Jurkat, Clone E6-1 (cell line): ENCODE measurements at regions not wholly inside any gene's neighbourhood (a gene's known extent, or its start where the extent isn't known, plus 50 kb on each side); places are given as distances from the start of the nearest gene placed in this dataset.

Experiments
- DNase-seq: peaks from one replicate; pipeline ENCODE4 v3.0.0-alpha.2; 2011; ENCODE audit warnings: low read depth, low spot score
- H3K4me3 ChIP-seq: 2 replicates; pipeline ENCODE4 v1.5.1; 2011; ENCODE audit warnings: mild to moderate bottlenecking, low read length, control low read depth, moderate library complexity

GRCh38 chr3:124088801-124089200 lies 96.9 kb upstream of the ROPN1 start:
- H3K4me3 ChIP-seq = no peak overlapping the region
- no peak for DNase-seq

DNA sequence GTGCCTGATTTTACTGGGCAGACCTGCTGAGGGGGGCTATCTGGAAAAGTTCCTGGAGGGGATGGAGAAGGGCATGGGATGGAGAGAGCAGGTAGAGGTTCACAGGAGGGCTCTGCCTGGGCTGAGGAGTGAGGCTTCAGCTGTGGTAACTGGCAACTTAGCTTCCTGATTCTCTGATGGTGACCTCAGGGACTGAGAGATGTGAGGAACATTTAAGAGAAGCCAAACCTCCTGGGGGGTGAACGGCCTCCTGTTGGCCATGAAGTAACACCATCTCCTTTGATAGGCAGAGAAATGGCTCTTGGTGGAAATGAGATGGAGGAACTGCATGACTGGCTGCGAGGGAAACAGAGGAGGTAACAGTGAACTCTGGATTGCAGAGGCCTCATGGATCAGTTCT lies 97.3 kb upstream of the ROPN1 start:
- H3K4me3 ChIP-seq = no peak overlapping the region
- DNase-seq = no peak

GRCh38 chr3:124091716-124092115 lies 99.8 kb upstream of the ROPN1 start:
- DNase-seq = no peak
- H3K4me3 ChIP-seq = no peak overlapping the region

GRCh38 chr3:124092811-124093210 lies 100.9 kb upstream of the ROPN1 start:
- H3K4me3 ChIP-seq = no peak overlapping the region
- DNase-seq = peak; percentile 29

- no peak for DNase-seq
- no peak overlapping the region for H3K4me3 ChIP-seq
Measured at GRCh38 chr3:124094496-124094895, 102.6 kb upstream of the ROPN1 start.

- H3K4me3 ChIP-seq = no peak overlapping the region
- DNase-seq = no peak
Measured at GRCh38 chr3:124097362-124098131, 105.6 kb upstream of the ROPN1 start.

DNA sequence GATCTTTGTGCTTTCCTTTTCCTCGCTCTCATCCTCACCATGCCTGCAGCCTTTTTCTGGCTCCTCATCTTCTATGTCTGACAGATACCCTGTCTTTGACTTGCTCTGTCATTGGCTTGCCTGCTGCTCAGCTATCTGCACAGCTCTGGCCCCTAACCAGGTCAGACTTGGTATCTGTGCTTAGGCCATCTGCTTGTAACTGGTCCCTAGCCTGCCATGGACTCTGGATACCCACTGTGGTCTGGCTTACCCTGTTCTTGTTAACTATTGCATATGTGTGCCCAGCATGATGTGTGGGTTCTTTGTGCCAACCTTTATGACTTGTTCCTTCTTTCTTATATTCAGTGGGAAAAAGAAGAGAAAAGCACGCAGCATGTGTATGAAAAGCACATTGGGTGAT lies 109.7 kb upstream of the ROPN1 start:
- no peak for DNase-seq
- H3K4me3 ChIP-seq = no peak overlapping the region

DNA sequence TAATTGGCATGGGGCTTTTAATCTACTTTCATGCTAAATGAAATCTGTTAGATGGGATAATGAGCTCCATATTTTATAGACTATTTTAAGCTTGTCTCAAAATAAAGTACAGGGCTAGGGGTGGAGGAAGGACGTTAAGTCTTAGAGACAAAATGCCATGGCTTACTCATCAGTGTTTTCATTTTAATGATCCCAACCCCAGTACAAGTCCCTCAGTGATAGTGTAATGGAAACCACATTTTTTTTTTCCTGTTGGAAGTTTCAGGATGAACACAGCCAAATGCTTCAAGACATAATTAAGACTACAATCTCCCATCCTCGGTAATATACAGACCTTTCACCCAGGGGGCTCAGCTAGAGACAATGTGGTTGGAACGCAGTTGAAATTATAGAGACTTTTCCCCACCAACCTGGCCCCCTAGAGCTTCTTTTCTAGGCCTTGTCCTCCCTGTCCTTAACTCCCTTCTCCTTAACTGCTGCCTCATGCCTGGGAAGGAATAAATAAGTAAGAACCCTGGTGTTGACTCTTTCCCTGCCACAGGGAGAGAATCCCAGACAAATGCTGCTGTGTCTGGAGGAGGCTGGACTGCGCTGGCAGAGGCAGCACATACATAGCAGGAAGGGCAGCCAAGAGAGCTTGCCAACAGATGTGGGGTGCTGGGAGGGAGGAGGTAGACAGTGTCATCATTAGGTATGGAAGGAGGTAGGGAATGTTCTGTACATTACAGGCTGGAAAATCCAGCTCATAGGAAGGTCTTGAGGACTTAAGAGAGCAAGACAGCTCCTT lies 115.4 kb upstream of the ROPN1 start:
- no peak for DNase-seq
- no peak overlapping the region for H3K4me3 ChIP-seq

- no peak for DNase-seq
- no peak overlapping the region for H3K4me3 ChIP-seq
Measured at GRCh38 chr3:124108446-124108845, 116.5 kb upstream of the ROPN1 start.

GRCh38 chr3:124113485-124113884 lies 121.6 kb upstream of the ROPN1 start:
- DNase-seq = no peak
- H3K4me3 ChIP-seq = no peak overlapping the region

GRCh38 chr3:124115279-124115678 lies 123.4 kb upstream of the ROPN1 start:
- no peak overlapping the region for H3K4me3 ChIP-seq
- DNase-seq = no peak

DNA sequence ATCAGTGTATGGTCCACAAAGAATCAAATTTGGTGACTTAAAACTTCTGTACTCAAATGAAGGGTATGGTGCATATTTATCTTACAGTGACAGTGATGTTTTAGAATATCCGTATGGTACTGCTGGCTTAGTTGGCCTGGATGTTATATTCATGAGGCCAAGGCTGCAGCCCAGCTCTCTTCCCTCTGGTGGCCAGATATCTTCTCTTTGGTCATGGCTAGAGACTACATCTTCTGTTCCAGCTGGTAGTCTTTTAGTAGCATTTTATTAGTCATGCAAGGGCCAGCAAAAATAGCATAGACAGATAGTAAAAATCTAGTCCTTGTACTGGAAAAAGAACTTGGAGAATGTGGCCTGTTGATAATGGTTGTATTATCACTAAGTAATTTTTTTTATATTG lies 124.0 kb upstream of the ROPN1 start:
- DNase-seq = no peak

DNA sequence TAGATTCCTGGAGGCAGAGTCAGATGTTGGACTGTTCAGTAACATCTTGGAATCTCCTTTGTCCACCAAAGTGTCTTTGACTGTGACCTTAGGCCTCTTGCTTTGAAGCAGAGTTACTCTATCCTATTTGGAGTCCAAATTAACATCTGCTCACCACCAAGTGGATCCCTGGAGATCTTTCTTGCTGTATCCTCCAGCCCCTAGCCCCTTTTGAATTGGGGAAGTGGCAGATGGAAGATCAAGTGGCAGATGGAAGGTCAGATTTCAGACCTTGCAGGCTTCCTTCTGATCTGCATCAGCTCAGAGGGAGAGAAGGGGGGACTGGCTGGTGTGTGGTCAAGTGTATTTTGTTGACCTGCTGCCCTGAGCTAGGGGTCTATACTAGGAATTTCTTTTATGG lies 125.0 kb upstream of the ROPN1 start:
- H3K4me3 ChIP-seq = no peak overlapping the region
- DNase-seq = no peak

More for the DNA sequence above, 124.0 kb upstream of the ROPN1 start:
- H3K4me3 ChIP-seq = no peak overlapping the region

DNA sequence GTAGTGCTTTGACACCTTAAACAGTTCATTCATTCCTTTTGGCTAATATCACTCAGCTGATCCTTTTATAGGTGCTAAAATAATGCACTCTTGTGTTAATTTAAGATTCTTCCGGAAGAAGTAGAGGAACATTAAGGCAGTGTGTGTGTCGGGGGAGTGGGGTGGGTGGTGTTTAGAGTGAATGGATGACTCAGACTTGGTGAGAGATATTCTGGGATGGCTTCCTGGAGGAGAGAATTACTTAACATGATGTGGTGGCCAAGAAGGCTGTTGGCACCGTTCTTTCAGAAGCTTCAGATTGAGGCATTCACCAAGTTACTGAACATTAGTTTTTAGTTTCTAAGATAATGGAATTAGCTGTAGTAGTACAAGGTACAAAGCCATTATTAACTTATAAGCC lies 125.6 kb upstream of the ROPN1 start:
- DNase-seq = no peak
- no peak overlapping the region for H3K4me3 ChIP-seq

GRCh38 chr3:124118397-124118796 lies 126.5 kb upstream of the ROPN1 start:
- H3K4me3 ChIP-seq = no peak overlapping the region
- no peak for DNase-seq

DNA sequence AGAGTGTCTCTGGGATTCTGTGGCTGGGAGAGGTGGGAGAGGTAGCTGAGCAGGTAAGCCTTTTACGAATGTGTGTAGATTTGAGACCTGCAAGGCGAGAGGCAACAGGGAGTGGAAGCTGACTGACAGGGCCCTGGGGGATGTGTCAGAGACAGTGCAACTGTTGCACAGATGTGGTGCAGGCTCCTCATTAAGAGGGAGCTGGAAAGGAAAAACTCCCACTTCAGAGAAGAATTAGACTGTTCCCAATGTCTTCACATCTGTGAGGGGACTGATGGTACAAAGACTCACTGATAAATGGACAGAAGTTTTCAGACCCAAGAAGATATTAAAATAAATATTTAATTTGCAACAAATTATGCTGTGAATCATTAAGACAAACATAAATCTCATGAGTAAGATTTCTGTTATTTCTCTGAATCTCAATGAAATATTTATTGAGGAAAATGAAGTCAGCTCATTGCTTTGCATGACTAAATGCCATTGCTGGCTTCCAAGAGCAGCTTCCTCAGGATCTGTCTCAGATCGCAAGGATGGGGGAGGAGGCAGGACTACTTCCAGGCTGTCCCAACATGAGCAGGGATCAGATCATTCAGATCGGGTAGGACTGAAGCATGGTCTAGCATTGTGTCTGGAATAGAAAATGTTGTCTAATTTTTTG lies 127.3 kb upstream of the ROPN1 start:
- H3K4me3 ChIP-seq = no peak overlapping the region
- no peak for DNase-seq

DNA sequence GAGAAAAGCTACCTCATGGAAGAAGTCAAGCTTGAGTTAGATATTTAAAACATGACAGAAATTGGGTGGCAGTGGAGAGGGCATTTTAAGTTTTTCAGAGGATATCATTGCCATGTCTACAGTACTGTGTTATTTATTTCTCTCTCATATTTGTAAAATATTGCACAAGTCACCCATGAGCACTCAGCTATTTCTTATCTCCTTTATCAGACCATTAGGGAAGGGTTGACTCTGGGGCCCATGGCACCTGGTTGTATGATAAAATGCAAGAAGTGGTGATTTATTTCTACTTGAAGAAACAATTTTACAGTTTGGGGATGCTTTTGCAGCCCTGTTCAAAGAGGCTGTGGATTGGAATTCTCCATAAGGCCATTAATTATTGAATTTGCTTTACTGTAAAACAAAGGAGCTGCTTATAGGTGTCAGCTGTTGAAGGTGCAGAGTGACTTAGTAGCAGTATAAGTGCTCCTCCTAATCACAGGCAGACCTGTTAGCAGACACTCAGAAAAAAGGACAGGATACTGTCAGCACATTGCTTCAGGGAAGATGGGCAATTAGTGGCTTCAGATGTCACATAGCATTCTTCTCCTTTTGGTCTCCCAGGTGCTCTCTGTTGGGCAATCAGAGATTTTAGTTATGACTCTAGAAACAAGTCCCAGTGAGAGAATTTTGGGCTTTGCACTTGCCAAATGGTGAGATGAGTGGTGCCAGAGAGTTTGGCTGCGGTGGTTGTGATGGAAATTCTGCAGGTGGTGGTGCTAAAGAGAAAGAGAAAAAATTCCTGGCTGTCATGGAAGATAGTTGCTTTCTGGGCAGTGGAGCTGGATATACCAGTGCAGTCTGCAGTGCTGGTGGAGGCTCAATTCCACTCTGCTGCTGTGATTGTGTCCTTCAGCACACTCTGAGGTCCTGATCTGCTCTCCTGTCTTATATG lies 129.7 kb upstream of the ROPN1 start:
- DNase-seq = no peak

DNA sequence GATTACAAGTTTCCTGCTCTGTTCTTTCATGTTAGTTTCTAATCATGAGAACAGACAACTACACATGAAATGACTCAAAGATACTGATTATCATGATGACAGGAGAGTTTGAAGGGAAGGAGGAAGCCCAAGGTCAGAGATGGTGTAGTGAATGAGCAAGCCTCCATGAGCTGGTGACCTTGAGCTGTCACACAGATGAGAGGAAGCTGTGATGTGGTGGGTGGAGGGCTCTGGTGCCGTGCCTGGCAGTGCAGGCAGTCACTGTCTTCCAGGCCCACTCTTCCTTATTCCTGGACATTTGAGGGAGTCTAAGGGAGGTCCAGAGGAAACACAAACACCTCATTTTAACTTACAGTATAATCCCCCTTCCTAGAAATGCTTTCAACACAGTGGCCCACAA lies 133.4 kb upstream of the ROPN1 start:
- DNase-seq = no peak
- no peak overlapping the region for H3K4me3 ChIP-seq

More for the DNA sequence above, 129.7 kb upstream of the ROPN1 start:
- H3K4me3 ChIP-seq = no peak overlapping the region

GRCh38 chr3:124126436-124127023 lies 134.6 kb upstream of the ROPN1 start:
- no peak overlapping the region for H3K4me3 ChIP-seq
- DNase-seq = no peak
